Fibroblast of lung (primary cell): ENCODE measurements at regions not wholly inside any gene's neighbourhood (a gene's known extent, or its start where the extent isn't known, plus 50 kb on each side); places are given as distances from the start of the nearest gene placed in this dataset.

ENCODE experiments used
- CTCF ChIP-seq, 2 donors: IDR thresholded peaks in 1 of 2; conservative IDR thresholded peaks in 1 of 2; 1 replicate in 1 of 2; 2 replicates in 1 of 2; pipeline ENCODE4 v1.5.1; 2011 to 2012; ENCODE audit warnings: low read length in 2 of 2, control low read depth in 1 of 2, inconsistent platforms in 1 of 2, low read depth in 1 of 2, mild to moderate bottlenecking in 1 of 2
- EZH2 ChIP-seq: IDR thresholded peaks from 2 replicates; pipeline ENCODE4 v1.5.1; 2012; ENCODE audit warnings: low read length, control low read depth, mild to moderate bottlenecking; ENCODE audit errors: missing control alignments

GRCh38 chr20:53764415-53764800, 170.8 kb upstream of the ZNF217 start:
- TF ChIP-seq EZH2 (no peak), CTCF (conservative IDR thresholded peaks at IDR 0.05 in 1 of 2, IDR thresholded peaks at IDR 0.05 in 1 of 2; ENCODE audit: low read depth in 1 of 2, low read length in 2 of 2) (no peak)
